HEK293 (cell line): ENCODE measurements at regions not wholly inside any gene's neighbourhood (a gene's known extent, or its start where the extent isn't known, plus 50 kb on each side); places are given as distances from the start of the nearest gene placed in this dataset.

ENCODE experiments used
- CTCF ChIA-PET: fragments of 350-600 bp; formaldehyde crosslinking; extraction: SDS; loops from one replicate; lab custom pipeline; 2021; ENCODE audit warnings: antibody characterized with exemption; lab: Yijun Ruan, JAX
- POLR2A ChIA-PET: fragments of 300-600 bp; formaldehyde crosslinking; extraction: SDS; loops from one replicate; lab custom pipeline; 2020; ENCODE audit warnings: antibody characterized with exemption, inconsistent platforms; lab: Yijun Ruan, JAX
- H3K27ac ChIP-seq: fragments of 200-500 bp; sonication (Bioruptor generic); 2 replicates; pipeline ENCODE4 v1.5.1; 2014; ENCODE audit warnings: low read depth, low read length, control low read depth, inconsistent platforms; ENCODE audit errors: extremely low read depth
- H3K36me3 ChIP-seq, 2 experiments: fragments of 200-500 bp in 1 of 2; sonication (Bioruptor generic) in 1 of 2; 1 replicate in 1 of 2; 2 replicates in 1 of 2; pipeline ENCODE4 v1.5.1; 2014 to 2017; ENCODE audit warnings: inconsistent platforms in 2 of 2, low read length in 2 of 2; ENCODE audit not compliant: control insufficient read depth in 2 of 2, insufficient read depth in 1 of 2
- H3K4me1 ChIP-seq: fragments of 200-500 bp; sonication (Bioruptor generic); 2 replicates; pipeline ENCODE4 v1.5.1; 2014; ENCODE audit warnings: mild to moderate bottlenecking, low read length, inconsistent platforms; ENCODE audit not compliant: control insufficient read depth, insufficient read depth
- H3K4me3 ChIP-seq: 2 replicates; pipeline ENCODE4 v1.5.1; 2011; ENCODE audit warnings: low read depth, mild to moderate bottlenecking, control low read depth, low read length, moderate library complexity
- H3K9me3 ChIP-seq: fragments of 200-500 bp; sonication (Bioruptor generic); 2 replicates; pipeline ENCODE4 v1.5.1; 2014; ENCODE audit warnings: low read depth, low read length, inconsistent platforms; ENCODE audit not compliant: control insufficient read depth, insufficient read depth
- ELK4 ChIP-seq: IDR thresholded peaks from 2 replicates; pipeline ENCODE4 v1.6.1; 2011; ENCODE audit warnings: mild to moderate bottlenecking, low read depth, low read length, borderline replicate concordance
- GLI2 ChIP-seq: fragments of 450-650 bp; formaldehyde crosslinking; IDR thresholded peaks from 2 replicates; pipeline ENCODE4; 2017; ENCODE audit warnings: missing biosample characterization, missing genetic modification characterization, low read depth, borderline replicate concordance
- KLF7 ChIP-seq: fragments of 450-650 bp; formaldehyde crosslinking; IDR thresholded peaks from 2 replicates; pipeline ENCODE4 v1.5.1; 2016; ENCODE audit warnings: missing biosample characterization, missing genetic modification characterization, borderline replicate concordance
- MYNN ChIP-seq: fragments of 450-650 bp; formaldehyde crosslinking; IDR thresholded peaks from 2 replicates; pipeline ENCODE4 v1.5.1; 2016; ENCODE audit warnings: missing biosample characterization, missing genetic modification characterization, borderline replicate concordance
- OVOL3 ChIP-seq: fragments of 450-650 bp; formaldehyde crosslinking; IDR thresholded peaks from 2 replicates; pipeline ENCODE4 v1.5.1; 2016; ENCODE audit warnings: missing biosample characterization, missing genetic modification characterization
- REPIN1 ChIP-seq: fragments of 450-650 bp; formaldehyde crosslinking; IDR thresholded peaks from 2 replicates; pipeline ENCODE4 v1.5.1; 2017; ENCODE audit warnings: missing biosample characterization, missing genetic modification characterization, low read depth
- SALL2 ChIP-seq: fragments of 450-650 bp; formaldehyde crosslinking; IDR thresholded peaks from 2 replicates; pipeline ENCODE4 v1.5.0; 2017; ENCODE audit warnings: missing biosample characterization, mild to moderate bottlenecking, missing genetic modification characterization, borderline replicate concordance
- TCF7L2 ChIP-seq: IDR thresholded peaks from 2 replicates; pipeline ENCODE4 v1.6.1; 2011; ENCODE audit warnings: low read depth, mild to moderate bottlenecking, inconsistent platforms, low read length, moderate library complexity, borderline replicate concordance
- ZBTB1 ChIP-seq: fragments of 450-650 bp; formaldehyde crosslinking; IDR thresholded peaks from 2 replicates; pipeline ENCODE4 v1.5.1; 2016; ENCODE audit warnings: missing biosample characterization, missing genetic modification characterization
- ZBTB17 ChIP-seq: fragments of 450-650 bp; formaldehyde crosslinking; IDR thresholded peaks from 2 replicates; pipeline ENCODE4 v1.5.1; 2016; ENCODE audit warnings: missing biosample characterization, missing genetic modification characterization
- ZFP3 ChIP-seq: fragments of 450-650 bp; formaldehyde crosslinking; IDR thresholded peaks from 2 replicates; pipeline ENCODE4 v1.5.1; 2016; ENCODE audit warnings: low read depth, missing biosample characterization, missing genetic modification characterization
- ZFP41 ChIP-seq: fragments of 450-650 bp; formaldehyde crosslinking; IDR thresholded peaks from 2 replicates; pipeline ENCODE4 v1.5.1; 2016; ENCODE audit warnings: missing biosample characterization, missing genetic modification characterization, borderline replicate concordance
- ZNF155 ChIP-seq: fragments of 450-650 bp; formaldehyde crosslinking; IDR thresholded peaks from 2 replicates; pipeline ENCODE4 v1.5.1; 2016; ENCODE audit warnings: missing biosample characterization, missing genetic modification characterization
- ZNF157 ChIP-seq: fragments of 450-650 bp; formaldehyde crosslinking; IDR thresholded peaks from 2 replicates; pipeline ENCODE4 v1.5.1; 2016; ENCODE audit warnings: missing biosample characterization, missing genetic modification characterization
- ZNF302 ChIP-seq: fragments of 450-650 bp; formaldehyde crosslinking; IDR thresholded peaks from 2 replicates; pipeline ENCODE4 v1.5.1; 2016; ENCODE audit warnings: missing biosample characterization, missing genetic modification characterization, low read depth
- ZNF488 ChIP-seq: fragments of 450-650 bp; formaldehyde crosslinking; IDR thresholded peaks from 2 replicates; pipeline ENCODE4 v1.5.1; 2016; ENCODE audit warnings: missing biosample characterization, missing genetic modification characterization
- ZNF558 ChIP-seq: fragments of 450-650 bp; formaldehyde crosslinking; IDR thresholded peaks from 2 replicates; pipeline ENCODE4 v1.5.1; 2016; ENCODE audit warnings: missing biosample characterization, missing genetic modification characterization
- ZNF626 ChIP-seq: fragments of 450-650 bp; sonication (Bioruptor Pico); formaldehyde crosslinking; IDR thresholded peaks from 2 replicates; pipeline ENCODE4 v1.5.1; 2018; ENCODE audit warnings: missing biosample characterization, missing genetic modification characterization, inconsistent platforms
- ZNF670 ChIP-seq: fragments of 450-650 bp; formaldehyde crosslinking; IDR thresholded peaks from 2 replicates; pipeline ENCODE4 v1.5.1; 2016; ENCODE audit warnings: missing biosample characterization, missing genetic modification characterization, low read depth
- ZNF701 ChIP-seq: fragments of 450-650 bp; formaldehyde crosslinking; IDR thresholded peaks from 2 replicates; pipeline ENCODE4 v1.5.1; 2016; ENCODE audit warnings: missing biosample characterization, missing genetic modification characterization
- ZNF707 ChIP-seq: fragments of 450-650 bp; formaldehyde crosslinking; IDR thresholded peaks from 2 replicates; pipeline ENCODE4 v1.5.1; 2016; ENCODE audit warnings: missing biosample characterization, missing genetic modification characterization
- TF ChIP-seq, protein P1 (sequence below): fragments of 450-650 bp; formaldehyde crosslinking; IDR thresholded peaks from 2 replicates; pipeline ENCODE4 v1.5.1; 2016; ENCODE audit warnings: missing biosample characterization, missing genetic modification characterization

DNA sequence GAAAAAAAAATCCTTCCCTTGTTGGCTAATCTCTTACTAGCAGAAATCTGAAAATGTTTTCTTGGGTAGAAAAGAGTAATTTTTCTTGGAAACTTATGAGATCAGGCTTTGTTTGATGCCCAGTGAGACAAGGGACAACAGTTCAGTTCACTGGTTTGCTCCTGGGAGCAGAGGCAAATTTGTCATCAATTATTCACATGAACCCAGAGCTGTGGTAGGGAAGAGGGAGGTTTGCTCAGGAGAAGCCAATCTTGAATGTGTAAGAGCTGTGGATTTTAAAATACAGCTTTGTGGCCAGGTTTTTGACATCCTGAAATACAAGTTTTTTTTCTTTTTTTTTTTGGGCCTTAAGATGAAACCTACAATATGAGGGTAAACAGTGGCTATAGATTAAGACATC is 426.6 kb downstream of the ATP23 start (continued):
- TF ChIP-seq ZBTB1 (tag by site-specific recombination): no peak
- TF ChIP-seq REPIN1 (tag by site-specific recombination): no peak
- TF ChIP-seq ELK4: no peak
- no peak for TF ChIP-seq ZFP41 (tag by site-specific recombination)
- no peak for TF ChIP-seq ZNF670
- TF ChIP-seq, all 188 proteins: peak for 0

DNA sequence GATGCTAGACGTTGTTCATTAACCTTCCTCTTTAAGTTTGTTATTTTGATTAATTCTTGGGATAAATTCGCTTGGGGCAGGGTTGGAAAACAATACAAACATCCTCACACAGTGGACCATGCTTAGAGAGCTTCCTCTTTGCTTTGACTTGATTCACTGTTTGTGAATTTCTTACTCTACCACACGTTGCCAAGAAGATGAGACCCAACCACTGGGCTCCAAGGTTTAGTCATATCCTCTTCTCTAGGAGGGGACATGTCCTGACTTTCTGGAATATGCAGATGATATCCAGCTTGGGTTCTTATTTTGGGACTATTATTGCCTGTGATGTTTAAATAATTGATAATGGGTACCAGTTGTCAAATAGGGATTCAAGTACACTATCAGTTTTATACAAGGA is 428.2 kb downstream of the ATP23 start:
- no peak for TF ChIP-seq SALL2 (tag by site-specific recombination)
- TF ChIP-seq ZNF157: no peak
- TF ChIP-seq ZNF558 (tag by site-specific recombination): no peak
- no peak for TF ChIP-seq KLF7 (tag by site-specific recombination)
- no peaks in the 10 kb centered on the region for H3K9me3 ChIP-seq
- H3K36me3 ChIP-seq: no peaks in the 10 kb centered on the region
- CTCF ChIA-PET: interaction anchor here (0.7 to 0.8 kb wide), 2 partner anchors 41 to 74 kb away, joined by 3 read pairs; no protein-coding TSS in a partner anchor
- no peak overlapping the region for H3K27ac ChIP-seq
- POLR2A ChIA-PET: no interaction called here
- peaks cover 3% of the 10 kb centered on the region; the same call in 1 of the 2 replicates for H3K4me1 ChIP-seq
- no peak overlapping the region for H3K4me3 ChIP-seq

GRCh38 chr12:58372298-58372697 is 430.9 kb downstream of the ATP23 start:
- TF ChIP-seq ZNF488 (tag by site-specific recombination): no peak
- TF ChIP-seq ZNF155: no peak
- TF ChIP-seq GLI2 (tag by site-specific recombination): no peak
- TF ChIP-seq ZNF701 (tag by site-specific recombination): no peak
- TF ChIP-seq ZNF558 (tag by site-specific recombination): no peak
- no peak for TF ChIP-seq ZNF302 (tag by site-specific recombination)
- TF ChIP-seq, protein P1, sequence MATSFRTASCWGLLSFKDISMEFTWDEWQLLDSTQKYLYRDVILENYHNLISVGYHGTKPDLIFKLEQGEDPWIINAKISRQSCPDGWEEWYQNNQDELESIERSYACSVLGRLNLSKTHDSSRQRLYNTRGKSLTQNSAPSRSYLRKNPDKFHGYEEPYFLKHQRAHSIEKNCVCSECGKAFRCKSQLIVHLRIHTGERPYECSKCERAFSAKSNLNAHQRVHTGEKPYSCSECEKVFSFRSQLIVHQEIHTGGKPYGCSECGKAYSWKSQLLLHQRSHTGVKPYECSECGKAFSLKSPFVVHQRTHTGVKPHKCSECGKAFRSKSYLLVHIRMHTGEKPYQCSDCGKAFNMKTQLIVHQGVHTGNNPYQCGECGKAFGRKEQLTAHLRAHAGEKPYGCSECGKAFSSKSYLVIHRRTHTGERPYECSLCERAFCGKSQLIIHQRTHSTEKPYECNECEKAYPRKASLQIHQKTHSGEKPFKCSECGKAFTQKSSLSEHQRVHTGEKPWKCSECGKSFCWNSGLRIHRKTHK (tag by site-specific recombination): no peak
- TF ChIP-seq OVOL3 (tag by site-specific recombination): no peak
- TF ChIP-seq ZNF707: no peak
- no peak for TF ChIP-seq MYNN (tag by site-specific recombination)
- no peak for TF ChIP-seq TCF7L2
- TF ChIP-seq ZNF626 (tag by site-specific recombination): no peak
- no peak for TF ChIP-seq ZBTB17
- no peak for TF ChIP-seq ZFP3 (tag by site-specific recombination)
- Histone ChIP-seq H3K4me3 (no peak overlapping the region), H3K9me3 (no peaks in the 10 kb centered on the region), H3K36me3 (no peaks in the 10 kb centered on the region), H3K27ac (no peak overlapping the region), H3K4me1 (no peaks in the 10 kb centered on the region; the same call in 1 of the 2 replicates)
- CTCF ChIA-PET: interaction anchor here (1.2 kb wide), 1 partner anchor 14 kb away, joined by 4 read pairs; no protein-coding TSS in a partner anchor
- POLR2A ChIA-PET: no interaction called here
